ENCODE measurements at regions not wholly inside any gene's neighbourhood (a gene's known extent, or its start where the extent isn't known, plus 50 kb on each side); places are given as distances from the start of the nearest gene placed in this dataset.

GRCh38 chr13:21964686-21965085, 293.8 kb downstream of the FGF9 start:
- WGBS, result 87% methylated on average over 5 of the region's 5 CpGs
- no peaks in the 10 kb centered on the region for H3K9me3 ChIP-seq (ENCODE audit: control insufficient read depth, low read length)
- no peaks in the 10 kb centered on the region for H3K4me1 ChIP-seq (ENCODE audit: control insufficient read depth, insufficient read depth, low read length)
- H3K27ac ChIP-seq (ENCODE audit: low read length), result no peak overlapping the region
- DNase-seq (no peak), ATAC-seq (no peak)
- H3K27me3 ChIP-seq (ENCODE audit: control insufficient read depth, insufficient read depth), result no peaks in the 10 kb centered on the region
- H3K4me3 ChIP-seq (ENCODE audit: low read length), result no peak overlapping the region
- intact Hi-C loops (cut with DNase I), result no loop called here

GRCh38 chr13:21965095-21965494, 294.2 kb downstream of the FGF9 start:
- no peaks in the 10 kb centered on the region for H3K9me3 ChIP-seq (ENCODE audit: control insufficient read depth, low read length)
- H3K4me1 ChIP-seq (ENCODE audit: control insufficient read depth, insufficient read depth, low read length), result no peaks in the 10 kb centered on the region
- no peak overlapping the region for H3K4me3 ChIP-seq (ENCODE audit: low read length)
- ATAC-seq (no peak), DNase-seq (no peak)
- no peak overlapping the region for H3K27ac ChIP-seq (ENCODE audit: low read length)
- H3K27me3 ChIP-seq (ENCODE audit: control insufficient read depth, insufficient read depth), result no peaks in the 10 kb centered on the region
- 94% methylated on average over 14 of the region's 14 CpGs for WGBS
- intact Hi-C loops (cut with DNase I), result no loop called here

GRCh38 chr13:21966014-21966413, 295.1 kb downstream of the FGF9 start:
- ATAC-seq (no peak), DNase-seq (no peak)
- WGBS, result 91% methylated on average over 4 of the region's 4 CpGs
- intact Hi-C loops (cut with DNase I), result no loop called here
- no peaks in the 10 kb centered on the region for H3K27me3 ChIP-seq (ENCODE audit: control insufficient read depth, insufficient read depth)
- H3K27ac ChIP-seq (ENCODE audit: low read length), result no peak overlapping the region
- H3K4me1 ChIP-seq (ENCODE audit: control insufficient read depth, insufficient read depth, low read length), result no peaks in the 10 kb centered on the region
- H3K4me3 ChIP-seq (ENCODE audit: low read length), result no peak overlapping the region
- H3K9me3 ChIP-seq (ENCODE audit: control insufficient read depth, low read length), result no peaks in the 10 kb centered on the region

GRCh38 chr13:21967871-21968270, 297.0 kb downstream of the FGF9 start:
- Histone ChIP-seq H3K4me1 (ENCODE audit: control insufficient read depth, insufficient read depth, low read length) (no peaks in the 10 kb centered on the region), H3K27ac (ENCODE audit: low read length) (no peak overlapping the region), H3K27me3 (ENCODE audit: control insufficient read depth, insufficient read depth) (no peaks in the 10 kb centered on the region), H3K9me3 (ENCODE audit: control insufficient read depth, low read length) (no peaks in the 10 kb centered on the region), H3K4me3 (ENCODE audit: low read length) (no peak overlapping the region)
- intact Hi-C loops (cut with DNase I), result no loop called here
- ATAC-seq, result no peak
- 86% methylated on average over 1 of the region's 1 CpG for WGBS
- no peak for DNase-seq

GRCh38 chr13:21970172-21970571, 299.3 kb downstream of the FGF9 start:
- Histone ChIP-seq H3K4me3 (ENCODE audit: low read length) (no peak overlapping the region), H3K27ac (ENCODE audit: low read length) (no peak overlapping the region), H3K9me3 (ENCODE audit: control insufficient read depth, low read length) (no peaks in the 10 kb centered on the region), H3K4me1 (ENCODE audit: control insufficient read depth, insufficient read depth, low read length) (no peaks in the 10 kb centered on the region), H3K27me3 (ENCODE audit: control insufficient read depth, insufficient read depth) (no peaks in the 10 kb centered on the region)
- ATAC-seq, result peak in 1 of 2 donors; percentile 69
- intact Hi-C loops (cut with DNase I), result no loop called here
- WGBS, result 58% methylated on average over 7 of the region's 7 CpGs
- peak in 1 of 3 donors; percentile 66 for DNase-seq

GRCh38 chr13:21970918-21971317, 300.0 kb downstream of the FGF9 start:
- Histone ChIP-seq H3K27me3 (ENCODE audit: control insufficient read depth, insufficient read depth) (no peaks in the 10 kb centered on the region), H3K4me1 (ENCODE audit: control insufficient read depth, insufficient read depth, low read length) (no peaks in the 10 kb centered on the region), H3K27ac (ENCODE audit: low read length) (no peak overlapping the region), H3K9me3 (ENCODE audit: control insufficient read depth, low read length) (no peaks in the 10 kb centered on the region), H3K4me3 (ENCODE audit: low read length) (no peak overlapping the region)
- DNase-seq, result no peak
- WGBS, result 94% methylated on average over 4 of the region's 4 CpGs
- intact Hi-C loops (cut with DNase I), result no loop called here
- no peak for ATAC-seq

GRCh38 chr13:21971662-21972621, 301.1 kb downstream of the FGF9 start:
- ATAC-seq, result peak; percentile 33 to 47
- Histone ChIP-seq H3K27ac (ENCODE audit: low read length) (peak overlapping the region; percentile 13), H3K27me3 (ENCODE audit: control insufficient read depth, insufficient read depth) (no peaks in the 10 kb centered on the region), H3K9me3 (ENCODE audit: control insufficient read depth, low read length) (no peaks in the 10 kb centered on the region), H3K4me1 (ENCODE audit: control insufficient read depth, insufficient read depth, low read length) (no peaks in the 10 kb centered on the region), H3K4me3 (ENCODE audit: low read length) (no peak overlapping the region)
- 52% methylated on average over 7 of the region's 7 CpGs for WGBS
- intact Hi-C loops (cut with DNase I), result no loop called here
- peak in 2 of 3 donors; percentile 74 to 75 for DNase-seq

- no peaks in the 10 kb centered on the region for H3K4me1 ChIP-seq (ENCODE audit: control insufficient read depth, insufficient read depth, low read length)
- H3K9me3 ChIP-seq (ENCODE audit: control insufficient read depth, low read length), result no peaks in the 10 kb centered on the region
- H3K27ac ChIP-seq (ENCODE audit: low read length), result no peak overlapping the region
- ATAC-seq (no peak), DNase-seq (no peak)
- WGBS, result 88% methylated on average over 19 of the region's 19 CpGs
- no peaks in the 10 kb centered on the region for H3K27me3 ChIP-seq (ENCODE audit: control insufficient read depth, insufficient read depth)
- intact Hi-C loops (cut with DNase I), result no loop called here
- no peak overlapping the region for H3K4me3 ChIP-seq (ENCODE audit: low read length)
These were observed 302.7 kb downstream of the FGF9 start for GRCh38 chr13:21973437-21974125.

- ATAC-seq, result no peak
- intact Hi-C loops (cut with DNase I), result no loop called here
- no peaks in the 10 kb centered on the region for H3K4me1 ChIP-seq (ENCODE audit: control insufficient read depth, insufficient read depth, low read length)
- no peak overlapping the region for H3K27ac ChIP-seq (ENCODE audit: low read length)
- 78% methylated on average over 8 of the region's 8 CpGs for WGBS
- no peak overlapping the region for H3K4me3 ChIP-seq (ENCODE audit: low read length)
- no peaks in the 10 kb centered on the region for H3K9me3 ChIP-seq (ENCODE audit: control insufficient read depth, low read length)
- H3K27me3 ChIP-seq (ENCODE audit: control insufficient read depth, insufficient read depth), result no peaks in the 10 kb centered on the region
- no peak for DNase-seq
These were observed 303.9 kb downstream of the FGF9 start for GRCh38 chr13:21974741-21975140.

GRCh38 chr13:21976159-21976558, 305.3 kb downstream of the FGF9 start:
- intact Hi-C loops (cut with DNase I), result no loop called here
- Histone ChIP-seq H3K4me3 (ENCODE audit: low read length) (no peak overlapping the region), H3K27ac (ENCODE audit: low read length) (no peak overlapping the region), H3K9me3 (ENCODE audit: control insufficient read depth, low read length) (no peaks in the 10 kb centered on the region), H3K4me1 (ENCODE audit: control insufficient read depth, insufficient read depth, low read length) (no peaks in the 10 kb centered on the region), H3K27me3 (ENCODE audit: control insufficient read depth, insufficient read depth) (no peaks in the 10 kb centered on the region)
- DNase-seq (no peak), ATAC-seq (no peak)
- 82% methylated on average over 10 of the region's 10 CpGs for WGBS

- Histone ChIP-seq H3K9me3 (ENCODE audit: control insufficient read depth, low read length) (no peaks in the 10 kb centered on the region), H3K4me1 (ENCODE audit: control insufficient read depth, insufficient read depth, low read length) (no peaks in the 10 kb centered on the region), H3K27ac (ENCODE audit: low read length) (no peak overlapping the region), H3K4me3 (ENCODE audit: low read length) (no peak overlapping the region), H3K27me3 (ENCODE audit: control insufficient read depth, insufficient read depth) (no peaks in the 10 kb centered on the region)
- intact Hi-C loops (cut with DNase I), result no loop called here
- WGBS, result 88% methylated on average over 20 of the region's 20 CpGs
- DNase-seq (no peak), ATAC-seq (no peak)
These were observed 308.4 kb downstream of the FGF9 start for GRCh38 chr13:21979161-21979806.

All from right cardiac atrium (tissue), 5 donors.